Activated naive CD8-positive, alpha-beta T cell treated with anti-CD3 and anti-CD28 coated beads, Interleukin-2, amount 10 ng/mL, durations not matched to agents 7 days and 5 days (primary cell): ENCODE measurements at regions not wholly inside any gene's neighbourhood (a gene's known extent, or its start where the extent isn't known, plus 50 kb on each side); places are given as distances from the start of the nearest gene placed in this dataset.

Source experiments
- ATAC-seq: fragments of 150-1000 bp; cut with Tn5 transposase; one replicate; pipeline ENCODE4 v1.10.0; 2021; ENCODE audit warnings: low read depth, moderate library complexity
- POLR2A ChIA-PET: fragments of 350-600 bp; sonication (Branson Sonifier 250); formaldehyde crosslinking; loops from one replicate; lab custom pipeline; 2021; ENCODE audit warnings: antibody characterized with exemption; lab: Charles Lee
- DNase-seq: peaks from one replicate; pipeline ENCODE4 v3.0.0; 2021
- H3K27ac Mint-ChIP-seq: one replicate; pipeline ENCODE4 v1.8.0; 2022; ENCODE audit warnings: mild to moderate bottlenecking, mixed read lengths
- H3K27me3 Mint-ChIP-seq: one replicate; pipeline ENCODE4 v1.8.0; 2022; ENCODE audit warnings: mild to moderate bottlenecking, moderate library complexity, mixed read lengths
- H3K36me3 Mint-ChIP-seq: one replicate; pipeline ENCODE4 v1.8.0; 2021; ENCODE audit warnings: mild to moderate bottlenecking, mixed read lengths
- H3K4me1 Mint-ChIP-seq: one replicate; pipeline ENCODE4 v1.8.0; 2021; ENCODE audit warnings: mixed read lengths
- H3K4me3 Mint-ChIP-seq: one replicate; pipeline ENCODE4 v1.8.0; 2022; ENCODE audit warnings: mild to moderate bottlenecking, moderate library complexity, mixed read lengths
- H3K9me3 Mint-ChIP-seq: one replicate; pipeline ENCODE4 v1.8.0; 2021; ENCODE audit warnings: mixed read lengths

DNA sequence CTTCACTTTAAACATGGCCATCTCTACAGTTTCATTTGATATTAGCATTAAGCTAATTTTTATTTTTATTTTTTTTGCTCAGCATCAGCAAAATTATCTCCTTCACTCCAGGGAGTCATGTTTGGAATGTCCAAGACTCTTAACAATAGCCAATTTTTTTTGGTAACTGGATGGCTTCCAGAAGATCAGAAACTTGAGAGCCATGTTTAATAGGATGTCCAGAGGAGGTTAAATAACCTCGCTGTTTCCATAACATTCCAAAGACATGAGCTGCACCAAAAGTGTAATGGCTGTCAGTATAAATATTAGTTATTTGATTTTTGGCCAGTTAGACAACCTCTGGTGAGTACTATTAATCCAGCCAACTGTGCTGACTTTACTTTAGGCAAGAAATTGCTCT lies 80.7 kb downstream of the DNTTIP2 start:
- ATAC-seq, result no peak
- POLR2A ChIA-PET, result no interaction called here

DNA sequence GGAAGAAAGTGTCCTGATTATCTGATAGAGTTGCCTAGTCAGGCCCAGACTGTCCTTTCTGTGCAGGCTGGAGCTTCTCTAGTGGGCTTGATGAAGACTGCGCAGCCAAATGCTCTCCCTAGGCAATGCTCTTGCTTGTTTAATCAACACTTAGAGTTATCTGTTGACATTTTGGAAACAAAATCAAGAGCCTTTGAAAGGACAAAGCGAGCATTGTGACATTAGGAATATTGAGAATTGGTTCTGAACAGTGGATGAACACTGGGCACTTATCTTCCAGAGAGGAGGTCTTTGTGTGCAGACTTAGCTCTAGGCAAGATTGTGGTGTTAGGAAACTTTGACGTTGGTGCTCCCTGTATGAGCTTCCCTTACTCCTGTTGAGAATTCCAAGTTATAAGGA lies 94.5 kb downstream of the DNTTIP2 start:
- DNase-seq (no peak), ATAC-seq (no peak)
- POLR2A ChIA-PET, result no interaction called here
- Mint-ChIP-seq H3K27ac (no peak overlapping the region), H3K27me3 (peaks cover 5% of the 10 kb centered on the region), H3K36me3 (peaks cover 3% of the 10 kb centered on the region), H3K4me3 (no peak overlapping the region), H3K9me3 (no peaks in the 10 kb centered on the region), H3K4me1 (no peaks in the 10 kb centered on the region)

More for the DNA sequence above, 80.7 kb downstream of the DNTTIP2 start:
- H3K4me1 Mint-ChIP-seq, result no peaks in the 10 kb centered on the region
- H3K36me3 Mint-ChIP-seq, result no peaks in the 10 kb centered on the region
- H3K4me3 Mint-ChIP-seq, result no peak overlapping the region
- H3K27ac Mint-ChIP-seq, result no peak overlapping the region
- DNase-seq, result no peak
- H3K27me3 Mint-ChIP-seq, result peaks cover 2% of the 10 kb centered on the region
- peaks cover 2% of the 10 kb centered on the region for H3K9me3 Mint-ChIP-seq

GRCh38 chr1:93783876-93784275 lies 95.1 kb downstream of the DNTTIP2 start:
- peaks cover 3% of the 10 kb centered on the region for H3K36me3 Mint-ChIP-seq
- POLR2A ChIA-PET, result no interaction called here
- H3K4me1 Mint-ChIP-seq, result peaks cover 2% of the 10 kb centered on the region
- H3K4me3 Mint-ChIP-seq, result no peak overlapping the region
- H3K27ac Mint-ChIP-seq, result no peak overlapping the region
- peaks cover 3% of the 10 kb centered on the region for H3K27me3 Mint-ChIP-seq
- DNase-seq (no peak), ATAC-seq (no peak)
- peaks cover 3% of the 10 kb centered on the region for H3K9me3 Mint-ChIP-seq

GRCh38 chr1:93779540-93780165 lies 98.0 kb upstream of the BCAR3 start:
- Mint-ChIP-seq H3K27ac (no peak overlapping the region), H3K9me3 (peaks cover 3% of the 10 kb centered on the region), H3K36me3 (peaks cover 3% of the 10 kb centered on the region), H3K27me3 (no peaks in the 10 kb centered on the region), H3K4me3 (no peak overlapping the region), H3K4me1 (peaks cover 2% of the 10 kb centered on the region)
- ATAC-seq (no peak), DNase-seq (no peak)
- POLR2A ChIA-PET, result no interaction called here

- H3K27me3 Mint-ChIP-seq, result peaks cover 5% of the 10 kb centered on the region
- peaks cover 3% of the 10 kb centered on the region for H3K36me3 Mint-ChIP-seq
- H3K4me3 Mint-ChIP-seq, result no peak overlapping the region
- H3K9me3 Mint-ChIP-seq, result peaks cover 3% of the 10 kb centered on the region
- POLR2A ChIA-PET, result interaction anchor here (1.0 kb wide), 1 partner anchor 10 kb away, joined by 3 read pairs; no protein-coding TSS in a partner anchor
- no peak overlapping the region for H3K27ac Mint-ChIP-seq
- ATAC-seq (no peak), DNase-seq (no peak)
- H3K4me1 Mint-ChIP-seq, result peaks cover 2% of the 10 kb centered on the region
Observed at GRCh38 chr1:93778457-93778856, 96.8 kb upstream of the BCAR3 start.

GRCh38 chr1:93777255-93777654 lies 95.6 kb upstream of the BCAR3 start:
- no peak for ATAC-seq
- no peak overlapping the region for H3K27ac Mint-ChIP-seq
- DNase-seq, result no peak
- POLR2A ChIA-PET, result no interaction called here
- H3K4me3 Mint-ChIP-seq, result no peak overlapping the region
- peaks cover 8% of the 10 kb centered on the region for H3K27me3 Mint-ChIP-seq
- H3K4me1 Mint-ChIP-seq, result peaks cover 2% of the 10 kb centered on the region
- H3K36me3 Mint-ChIP-seq, result peaks cover 3% of the 10 kb centered on the region
- H3K9me3 Mint-ChIP-seq, result peaks cover 3% of the 10 kb centered on the region

DNA sequence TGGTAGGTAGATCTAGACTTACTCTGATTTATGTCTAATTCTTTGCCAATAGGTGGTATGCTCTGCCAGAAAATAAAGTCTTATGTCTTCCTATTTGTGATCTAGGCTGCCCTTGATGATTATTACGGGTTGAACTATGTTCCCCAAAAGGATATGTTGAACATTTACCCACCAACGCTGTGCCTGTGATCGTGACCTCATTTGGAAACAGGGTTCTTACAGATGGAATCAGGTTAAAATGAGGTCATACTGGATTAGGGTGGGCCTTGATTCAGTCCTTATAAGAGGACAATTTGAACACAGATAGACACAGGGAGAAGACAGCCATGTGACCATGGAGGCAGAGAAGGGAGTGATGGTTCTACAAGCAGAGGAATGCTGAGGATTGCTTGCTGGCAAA lies 95.1 kb upstream of the BCAR3 start:
- POLR2A ChIA-PET, result no interaction called here
- no peak for DNase-seq
- H3K4me1 Mint-ChIP-seq, result peaks cover 2% of the 10 kb centered on the region
- H3K4me3 Mint-ChIP-seq, result no peak overlapping the region
- no peak for ATAC-seq
- peaks cover 3% of the 10 kb centered on the region for H3K36me3 Mint-ChIP-seq
- no peak overlapping the region for H3K27ac Mint-ChIP-seq
- peaks cover 3% of the 10 kb centered on the region for H3K9me3 Mint-ChIP-seq
- peaks cover 12% of the 10 kb centered on the region for H3K27me3 Mint-ChIP-seq

GRCh38 chr1:93775224-93775623 lies 93.6 kb upstream of the BCAR3 start:
- ATAC-seq, result no peak
- peaks cover 1% of the 10 kb centered on the region for H3K36me3 Mint-ChIP-seq
- H3K27ac Mint-ChIP-seq, result no peak overlapping the region
- POLR2A ChIA-PET, result no interaction called here
- peaks cover 3% of the 10 kb centered on the region for H3K9me3 Mint-ChIP-seq
- H3K27me3 Mint-ChIP-seq, result peaks cover 16% of the 10 kb centered on the region
- DNase-seq, result no peak
- H3K4me1 Mint-ChIP-seq, result peaks cover 2% of the 10 kb centered on the region
- H3K4me3 Mint-ChIP-seq, result no peak overlapping the region

GRCh38 chr1:93774707-93775106 lies 93.1 kb upstream of the BCAR3 start:
- Mint-ChIP-seq H3K27me3 (peaks cover 16% of the 10 kb centered on the region), H3K36me3 (no peaks in the 10 kb centered on the region), H3K27ac (no peak overlapping the region), H3K4me3 (no peak overlapping the region), H3K4me1 (peaks cover 2% of the 10 kb centered on the region), H3K9me3 (peaks cover 3% of the 10 kb centered on the region)
- DNase-seq (no peak), ATAC-seq (no peak)
- POLR2A ChIA-PET, result no interaction called here

DNA sequence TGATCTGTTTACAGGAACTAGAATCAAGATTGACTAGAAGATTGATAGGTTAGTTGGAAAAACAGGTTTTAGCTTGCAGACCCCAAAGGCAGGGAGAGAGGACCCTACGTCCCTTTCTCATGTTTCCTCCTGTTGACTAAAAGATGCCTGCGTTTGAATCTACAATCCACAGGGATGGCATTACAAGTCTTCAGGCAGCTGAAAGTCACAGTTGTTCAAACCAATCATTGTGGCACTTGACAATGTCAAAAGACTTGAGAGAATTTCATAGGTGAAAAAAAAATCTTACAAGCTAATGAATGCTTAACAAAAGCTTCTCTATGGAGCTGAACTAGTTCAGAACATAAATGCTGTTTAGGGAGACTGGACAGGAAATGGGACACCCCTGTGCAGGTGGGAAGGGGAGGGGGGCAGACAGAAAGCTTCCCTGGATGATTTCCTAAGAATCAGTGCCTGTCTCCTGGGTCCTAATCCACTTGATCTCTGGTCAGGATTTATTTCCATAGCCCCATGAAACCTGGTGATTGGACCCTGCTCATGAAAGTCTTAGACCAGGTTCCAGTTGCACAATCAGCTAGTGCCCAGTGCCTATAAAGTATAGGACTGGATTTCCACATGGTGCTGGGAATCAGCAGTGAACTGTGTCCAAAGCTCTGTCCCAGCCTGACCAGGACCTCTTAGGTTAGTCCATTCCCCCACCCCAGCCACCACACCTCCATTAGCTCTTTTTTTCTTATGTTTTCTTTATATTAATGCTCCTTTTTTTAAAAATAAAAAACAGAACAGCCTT lies 91.6 kb upstream of the BCAR3 start:
- H3K36me3 Mint-ChIP-seq, result no peaks in the 10 kb centered on the region
- POLR2A ChIA-PET, result no interaction called here
- ATAC-seq, result no peak

DNA sequence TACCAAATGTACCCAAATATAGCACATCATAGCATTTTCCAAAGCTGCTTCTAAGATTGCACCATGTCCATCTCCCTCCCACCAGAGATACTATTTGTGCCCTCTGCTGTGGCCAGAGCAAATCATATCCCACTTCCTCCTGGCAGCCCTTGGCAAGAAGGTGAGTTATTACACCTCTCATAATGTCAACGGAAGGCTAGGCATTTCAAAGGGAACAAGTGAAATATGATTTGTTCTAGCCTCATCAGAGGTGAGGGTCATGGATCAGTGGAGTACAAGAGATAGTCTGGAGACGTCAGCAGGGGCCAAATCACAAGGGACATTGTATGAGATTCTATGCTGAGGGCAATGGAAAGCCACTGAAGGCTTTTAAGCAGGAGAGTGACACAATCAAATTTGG lies 90.2 kb upstream of the BCAR3 start:
- no peak overlapping the region for H3K27ac Mint-ChIP-seq
- H3K4me1 Mint-ChIP-seq, result peaks cover 8% of the 10 kb centered on the region
- H3K27me3 Mint-ChIP-seq, result peaks cover 18% of the 10 kb centered on the region
- POLR2A ChIA-PET, result no interaction called here
- H3K4me3 Mint-ChIP-seq, result no peak overlapping the region
- ATAC-seq (no peak), DNase-seq (no peak)
- H3K9me3 Mint-ChIP-seq, result no peaks in the 10 kb centered on the region
- no peaks in the 10 kb centered on the region for H3K36me3 Mint-ChIP-seq

More for the DNA sequence above, 91.6 kb upstream of the BCAR3 start:
- peaks cover 2% of the 10 kb centered on the region for H3K4me1 Mint-ChIP-seq
- no peak overlapping the region for H3K27ac Mint-ChIP-seq
- H3K9me3 Mint-ChIP-seq, result no peaks in the 10 kb centered on the region
- peaks cover 18% of the 10 kb centered on the region for H3K27me3 Mint-ChIP-seq
- H3K4me3 Mint-ChIP-seq, result no peak overlapping the region
- DNase-seq, result no peak

DNA sequence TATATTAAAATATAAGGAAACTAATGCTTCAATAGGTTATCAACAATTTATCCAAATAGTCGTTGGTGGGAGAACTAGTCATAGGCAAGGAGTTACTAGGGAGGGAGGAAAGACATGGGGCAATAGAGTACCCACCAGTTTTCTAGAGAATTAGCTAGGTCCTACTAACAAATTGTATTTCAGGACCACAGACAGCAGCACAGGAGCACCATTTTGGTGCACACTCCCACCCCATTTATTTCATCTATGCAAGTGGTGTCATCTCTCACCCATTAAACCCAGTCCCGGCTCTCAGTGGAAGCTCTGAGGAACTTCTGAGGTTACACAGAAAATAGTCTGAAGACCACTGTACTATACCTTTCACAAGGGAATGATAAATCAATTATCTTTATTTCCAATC lies 89.0 kb upstream of the BCAR3 start:
- POLR2A ChIA-PET, result no interaction called here
- no peak for DNase-seq
- Mint-ChIP-seq H3K9me3 (no peaks in the 10 kb centered on the region), H3K36me3 (no peaks in the 10 kb centered on the region), H3K4me3 (no peak overlapping the region), H3K27me3 (peaks cover 18% of the 10 kb centered on the region), H3K27ac (no peak overlapping the region), H3K4me1 (peaks cover 10% of the 10 kb centered on the region)
- no peak for ATAC-seq

DNA sequence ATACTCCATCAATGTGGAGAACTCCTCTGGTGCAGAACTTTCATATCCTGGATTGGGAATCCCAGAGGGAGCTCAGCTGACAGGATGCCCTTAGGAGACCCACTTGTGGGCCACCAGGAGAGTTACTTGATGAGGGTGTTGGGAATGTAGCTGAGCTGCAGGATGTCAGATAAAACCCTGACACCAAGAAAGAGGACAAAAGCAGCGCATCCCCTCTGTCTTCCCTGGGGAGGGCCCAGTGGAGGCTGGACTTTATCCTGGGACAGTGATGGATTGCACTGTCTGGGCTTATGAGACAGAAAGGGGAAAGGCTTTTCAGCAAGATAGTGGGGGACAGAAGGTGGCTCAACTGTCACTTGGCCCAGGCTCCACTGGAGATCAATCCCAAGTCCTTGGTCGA lies 88.1 kb upstream of the BCAR3 start:
- Mint-ChIP-seq H3K27ac (no peak overlapping the region), H3K9me3 (no peaks in the 10 kb centered on the region), H3K4me1 (peaks cover 10% of the 10 kb centered on the region), H3K4me3 (no peak overlapping the region), H3K27me3 (peaks cover 18% of the 10 kb centered on the region), H3K36me3 (no peaks in the 10 kb centered on the region)
- ATAC-seq (no peak), DNase-seq (no peak)
- POLR2A ChIA-PET, result no interaction called here

DNA sequence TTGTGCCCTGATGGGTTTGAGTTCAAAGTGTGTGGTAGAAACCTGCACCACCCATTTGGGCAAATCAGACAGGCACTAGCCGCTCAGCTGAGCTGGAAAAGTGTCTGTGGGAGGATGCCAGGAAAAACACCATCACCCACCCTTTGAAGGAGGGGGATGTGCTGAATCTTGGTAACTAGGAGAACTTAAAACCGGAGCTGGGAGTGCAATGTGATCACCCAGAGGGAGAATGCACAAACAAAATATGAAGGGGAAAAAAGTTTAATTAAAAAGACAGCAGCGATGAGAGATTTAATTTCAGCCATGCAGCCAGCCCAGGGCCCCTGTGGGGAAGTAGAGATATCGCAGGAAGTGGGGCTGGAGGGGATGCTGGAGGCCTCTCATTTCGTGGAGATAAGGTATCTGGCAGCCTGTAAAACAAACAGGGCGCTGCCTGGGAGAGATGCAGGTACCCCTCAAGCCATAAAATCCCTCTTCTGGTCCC lies 86.8 kb upstream of the BCAR3 start:
- peaks cover 10% of the 10 kb centered on the region for H3K4me1 Mint-ChIP-seq
- H3K27me3 Mint-ChIP-seq, result peaks cover 13% of the 10 kb centered on the region
- no peak for DNase-seq
- no peak overlapping the region for H3K27ac Mint-ChIP-seq
- H3K9me3 Mint-ChIP-seq, result no peaks in the 10 kb centered on the region
- no peak overlapping the region for H3K4me3 Mint-ChIP-seq
- POLR2A ChIA-PET, result no interaction called here
- H3K36me3 Mint-ChIP-seq, result no peaks in the 10 kb centered on the region
- ATAC-seq, result no peak
